H1 (cell line): ENCODE measurements at regions not wholly inside any gene's neighbourhood (a gene's known extent, or its start where the extent isn't known, plus 50 kb on each side); places are given as distances from the start of the nearest gene placed in this dataset.

Experiments
- EZH2 ChIP-seq: fragments of 200-600 bp; sonication (generic); IDR thresholded peaks from 2 replicates; pipeline ENCODE4 v1.7.1; 2012; ENCODE audit warnings: low read depth, mild to moderate bottlenecking, moderate library complexity, low read length, inconsistent platforms; ENCODE audit not compliant: severe bottlenecking
- JUN ChIP-seq: IDR thresholded peaks from 2 replicates; pipeline ENCODE4 v1.6.1; 2011; ENCODE audit warnings: low read depth, mild to moderate bottlenecking, improper control_type of control experiment, low read length
- KDM5A ChIP-seq: fragments of 200-600 bp; IDR thresholded peaks from 2 replicates; pipeline ENCODE4 v1.7.1; 2012; ENCODE audit warnings: mild to moderate bottlenecking, low read length, inconsistent platforms, mixed read lengths
- SIN3A ChIP-seq, 2 experiments: IDR thresholded peaks in 1 of 2; conservative IDR thresholded peaks in 1 of 2; 2 replicates each; pipeline ENCODE4 v1.6.1; 2011 to 2012; ENCODE audit warnings: low read length in 2 of 2, improper control_type of control experiment in 1 of 2, low read depth in 1 of 2, mild to moderate bottlenecking in 1 of 2
- TF ChIP-seq, protein P1 (sequence below), 3 experiments: IDR thresholded peaks; 1 replicate in 2 of 3; 2 replicates in 1 of 3; pipeline versions ENCODE4 v1.5.1 to v1.6.1; 2011; ENCODE audit warnings: low read length in 3 of 3, mild to moderate bottlenecking in 3 of 3, inconsistent platforms in 2 of 3, low read depth in 1 of 3, moderate library complexity in 1 of 3; ENCODE audit not compliant: insufficient read depth in 1 of 3; ENCODE audit errors: control extremely low read depth in 1 of 3

DNA sequence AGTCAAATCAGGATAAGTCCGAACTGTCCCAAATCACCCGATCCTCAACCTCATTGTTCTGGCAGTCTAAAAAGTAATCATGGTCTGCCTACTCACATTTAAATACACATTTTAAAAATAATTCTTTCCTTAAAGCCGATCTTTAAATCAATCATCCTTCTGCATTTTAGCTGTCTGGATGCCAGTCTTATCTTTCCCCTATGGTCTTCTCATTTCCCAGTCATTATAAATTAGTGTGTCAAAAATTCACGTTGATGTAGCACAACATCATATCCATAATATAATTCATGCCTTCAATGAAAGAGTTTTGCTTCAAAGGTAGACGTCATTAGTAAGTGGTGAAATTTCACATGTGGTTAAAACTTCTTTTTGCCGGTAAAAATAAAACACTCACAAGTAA is 108.1 kb upstream of the FRG1 start:
- no peak for TF ChIP-seq KDM5A
- no peak for TF ChIP-seq JUN
- TF ChIP-seq, protein P1, sequence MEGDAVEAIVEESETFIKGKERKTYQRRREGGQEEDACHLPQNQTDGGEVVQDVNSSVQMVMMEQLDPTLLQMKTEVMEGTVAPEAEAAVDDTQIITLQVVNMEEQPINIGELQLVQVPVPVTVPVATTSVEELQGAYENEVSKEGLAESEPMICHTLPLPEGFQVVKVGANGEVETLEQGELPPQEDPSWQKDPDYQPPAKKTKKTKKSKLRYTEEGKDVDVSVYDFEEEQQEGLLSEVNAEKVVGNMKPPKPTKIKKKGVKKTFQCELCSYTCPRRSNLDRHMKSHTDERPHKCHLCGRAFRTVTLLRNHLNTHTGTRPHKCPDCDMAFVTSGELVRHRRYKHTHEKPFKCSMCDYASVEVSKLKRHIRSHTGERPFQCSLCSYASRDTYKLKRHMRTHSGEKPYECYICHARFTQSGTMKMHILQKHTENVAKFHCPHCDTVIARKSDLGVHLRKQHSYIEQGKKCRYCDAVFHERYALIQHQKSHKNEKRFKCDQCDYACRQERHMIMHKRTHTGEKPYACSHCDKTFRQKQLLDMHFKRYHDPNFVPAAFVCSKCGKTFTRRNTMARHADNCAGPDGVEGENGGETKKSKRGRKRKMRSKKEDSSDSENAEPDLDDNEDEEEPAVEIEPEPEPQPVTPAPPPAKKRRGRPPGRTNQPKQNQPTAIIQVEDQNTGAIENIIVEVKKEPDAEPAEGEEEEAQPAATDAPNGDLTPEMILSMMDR (IDR thresholded peaks at IDR 0.05; ENCODE audit: control extremely low read depth in 1 of 3, insufficient read depth in 1 of 3, low read depth in 1 of 3, low read length in 3 of 3), result no peak
- TF ChIP-seq EZH2, result no peak
- TF ChIP-seq SIN3A (conservative IDR thresholded peaks at IDR 0.05 in 1 of 2, IDR thresholded peaks at IDR 0.05 in 1 of 2; ENCODE audit: low read depth in 1 of 2, low read length in 2 of 2), result no peak
